Effector CD4-positive, alpha-beta T cell (primary cell): ENCODE measurements at regions not wholly inside any gene's neighbourhood (a gene's known extent, or its start where the extent isn't known, plus 50 kb on each side); places are given as distances from the start of the nearest gene placed in this dataset.
"Not testable (repeated sequence)": the region's sequence is repeated elsewhere in the genome, so short reads cannot be mapped to it uniquely, and the experiment has no call there.

Experiments
- DNase-seq: peaks from one replicate; pipeline ENCODE4 v3.0.0-alpha.2; 2020

- DNase-seq = no peak
Measured at GRCh38 chr6:164057876-164058275, 643.4 kb downstream of the QKI start.

- no peak for DNase-seq
Measured at GRCh38 chr6:164051427-164051826, 636.9 kb downstream of the QKI start.

- DNase-seq = no peak
Measured at GRCh38 chr6:164049517-164049988, 635.0 kb downstream of the QKI start.

- DNase-seq = no peak
Measured at GRCh38 chr6:164048840-164049516, 634.5 kb downstream of the QKI start.

- no peak for DNase-seq
Measured at GRCh38 chr6:164045082-164045481, 630.6 kb downstream of the QKI start.

GRCh38 chr6:164043656-164044055 is 629.1 kb downstream of the QKI start:
- DNase-seq = not testable (repeated sequence)

- DNase-seq = no peak
Measured at GRCh38 chr6:164042212-164042611, 627.7 kb downstream of the QKI start.

- DNase-seq = no peak
Measured at GRCh38 chr6:164040994-164041393, 626.5 kb downstream of the QKI start.

GRCh38 chr6:164039954-164040375 is 625.4 kb downstream of the QKI start:
- DNase-seq = peak; percentile 35

- DNase-seq = no peak
Measured at GRCh38 chr6:164037171-164037870, 622.8 kb downstream of the QKI start.

- DNase-seq = no peak
Measured at GRCh38 chr6:164035900-164036485, 621.5 kb downstream of the QKI start.

GRCh38 chr6:164034602-164035140 is 620.2 kb downstream of the QKI start:
- DNase-seq = no peak

GRCh38 chr6:164025180-164025579 is 610.7 kb downstream of the QKI start:
- no peak for DNase-seq

- DNase-seq = no peak
Measured at GRCh38 chr6:164023535-164023934, 609.0 kb downstream of the QKI start.

- DNase-seq = no peak
Measured at GRCh38 chr6:164022632-164023031, 608.1 kb downstream of the QKI start.

GRCh38 chr6:164021589-164022250 is 607.2 kb downstream of the QKI start:
- no peak for DNase-seq

GRCh38 chr6:164020142-164020541 is 605.6 kb downstream of the QKI start:
- no peak for DNase-seq

GRCh38 chr6:164018133-164018532 is 603.6 kb downstream of the QKI start:
- no peak for DNase-seq

- no peak for DNase-seq
Measured at GRCh38 chr6:164016056-164016455, 601.5 kb downstream of the QKI start.

GRCh38 chr6:164015088-164015484 is 600.6 kb downstream of the QKI start:
- DNase-seq = no peak

- DNase-seq = no peak
Measured at GRCh38 chr6:164014346-164015087, 600.0 kb downstream of the QKI start.

GRCh38 chr6:164013480-164014208 is 599.1 kb downstream of the QKI start:
- DNase-seq = no peak
